ENCODE measurements at regions not wholly inside any gene's neighbourhood (a gene's known extent, or its start where the extent isn't known, plus 50 kb on each side); places are given as distances from the start of the nearest gene placed in this dataset.

DNA sequence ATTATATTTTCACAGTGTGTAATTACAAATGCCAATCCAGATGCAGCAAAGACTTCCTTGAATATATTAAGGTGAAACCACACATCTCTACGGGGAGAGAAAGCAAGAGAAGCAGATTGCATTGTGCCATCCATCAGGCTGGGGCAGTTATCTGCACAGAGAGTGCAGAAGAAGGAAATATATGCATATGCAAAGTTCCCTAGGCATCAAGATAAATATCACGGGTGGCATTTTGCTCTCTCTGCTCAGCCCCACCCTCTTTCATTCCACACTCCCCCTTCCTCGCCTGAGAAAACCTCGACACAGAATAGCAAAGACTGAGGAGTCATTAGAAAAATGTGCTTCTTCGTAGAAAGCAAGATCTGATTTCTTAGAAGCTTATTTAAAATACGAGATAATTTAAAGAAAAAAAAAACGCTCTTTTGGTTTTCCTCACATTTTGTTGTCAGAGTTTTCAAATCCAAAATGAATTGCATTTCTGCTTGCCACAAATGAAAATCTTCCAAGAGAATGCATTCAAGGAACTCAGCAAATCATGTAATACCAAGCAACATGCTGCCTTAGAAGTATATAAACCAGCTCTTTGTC lies 283.2 kb upstream of the LMCD1 start (continued):
- TF ChIP-seq CHD1 (IDR thresholded peaks at IDR 0.05; ENCODE audit: low read depth, low read length) (no peak), YBX1 (IDR thresholded peaks at IDR 0.05) (no peak), NFYA (IDR thresholded peaks at IDR 0.05; ENCODE audit: borderline replicate concordance, low read depth, low read length) (no peak), MYB (IDR thresholded peaks at IDR 0.05; ENCODE audit: borderline replicate concordance, low read depth, low read length) (no peak), ESRRA (IDR thresholded peaks at IDR 0.05; ENCODE audit: low read length) (no peak), YY1 (IDR thresholded peaks at IDR 0.05; ENCODE audit: low read depth, low read length) (no peak), GATAD2B (conservative IDR thresholded peaks at IDR 0.05; ENCODE audit: low read depth) (no peak), TCF7 (IDR thresholded peaks at IDR 0.05; ENCODE audit: borderline replicate concordance) (no peak), ZNF274 (IDR thresholded peaks at IDR 0.05; ENCODE audit: insufficient read depth, insufficient read length) (no peak), RELA (IDR thresholded peaks at IDR 0.05; ENCODE audit: borderline replicate concordance, partially characterized antibody) (no peak)
- TF ChIP-seq, protein P1, sequence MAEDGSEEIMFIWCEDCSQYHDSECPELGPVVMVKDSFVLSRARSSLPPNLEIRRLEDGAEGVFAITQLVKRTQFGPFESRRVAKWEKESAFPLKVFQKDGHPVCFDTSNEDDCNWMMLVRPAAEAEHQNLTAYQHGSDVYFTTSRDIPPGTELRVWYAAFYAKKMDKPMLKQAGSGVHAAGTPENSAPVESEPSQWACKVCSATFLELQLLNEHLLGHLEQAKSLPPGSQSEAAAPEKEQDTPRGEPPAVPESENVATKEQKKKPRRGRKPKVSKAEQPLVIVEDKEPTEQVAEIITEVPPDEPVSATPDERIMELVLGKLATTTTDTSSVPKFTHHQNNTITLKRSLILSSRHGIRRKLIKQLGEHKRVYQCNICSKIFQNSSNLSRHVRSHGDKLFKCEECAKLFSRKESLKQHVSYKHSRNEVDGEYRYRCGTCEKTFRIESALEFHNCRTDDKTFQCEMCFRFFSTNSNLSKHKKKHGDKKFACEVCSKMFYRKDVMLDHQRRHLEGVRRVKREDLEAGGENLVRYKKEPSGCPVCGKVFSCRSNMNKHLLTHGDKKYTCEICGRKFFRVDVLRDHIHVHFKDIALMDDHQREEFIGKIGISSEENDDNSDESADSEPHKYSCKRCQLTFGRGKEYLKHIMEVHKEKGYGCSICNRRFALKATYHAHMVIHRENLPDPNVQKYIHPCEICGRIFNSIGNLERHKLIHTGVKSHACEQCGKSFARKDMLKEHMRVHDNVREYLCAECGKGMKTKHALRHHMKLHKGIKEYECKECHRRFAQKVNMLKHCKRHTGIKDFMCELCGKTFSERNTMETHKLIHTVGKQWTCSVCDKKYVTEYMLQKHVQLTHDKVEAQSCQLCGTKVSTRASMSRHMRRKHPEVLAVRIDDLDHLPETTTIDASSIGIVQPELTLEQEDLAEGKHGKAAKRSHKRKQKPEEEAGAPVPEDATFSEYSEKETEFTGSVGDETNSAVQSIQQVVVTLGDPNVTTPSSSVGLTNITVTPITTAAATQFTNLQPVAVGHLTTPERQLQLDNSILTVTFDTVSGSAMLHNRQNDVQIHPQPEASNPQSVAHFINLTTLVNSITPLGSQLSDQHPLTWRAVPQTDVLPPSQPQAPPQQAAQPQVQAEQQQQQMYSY (CRISPR knock-in tag; IDR thresholded peaks at IDR 0.05), result no peak
- TF ChIP-seq, protein P2, sequence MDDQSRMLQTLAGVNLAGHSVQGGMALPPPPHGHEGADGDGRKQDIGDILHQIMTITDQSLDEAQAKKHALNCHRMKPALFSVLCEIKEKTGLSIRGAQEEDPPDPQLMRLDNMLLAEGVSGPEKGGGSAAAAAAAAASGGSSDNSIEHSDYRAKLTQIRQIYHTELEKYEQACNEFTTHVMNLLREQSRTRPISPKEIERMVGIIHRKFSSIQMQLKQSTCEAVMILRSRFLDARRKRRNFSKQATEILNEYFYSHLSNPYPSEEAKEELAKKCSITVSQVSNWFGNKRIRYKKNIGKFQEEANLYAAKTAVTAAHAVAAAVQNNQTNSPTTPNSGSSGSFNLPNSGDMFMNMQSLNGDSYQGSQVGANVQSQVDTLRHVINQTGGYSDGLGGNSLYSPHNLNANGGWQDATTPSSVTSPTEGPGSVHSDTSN (IDR thresholded peaks at IDR 0.05; ENCODE audit: insufficient replicate concordance, low read depth, low read length), result no peak
